Endothelial cell of umbilical vein (primary cell): ENCODE measurements at regions not wholly inside any gene's neighbourhood (a gene's known extent, or its start where the extent isn't known, plus 50 kb on each side); places are given as distances from the start of the nearest gene placed in this dataset.

Source experiments
- EZH2 ChIP-seq: IDR thresholded peaks from 2 replicates; pipeline ENCODE4 v1.6.1; 2012; ENCODE audit warnings: borderline replicate concordance, low read depth, mild to moderate bottlenecking, moderate library complexity, low read length, inconsistent platforms; ENCODE audit not compliant: severe bottlenecking
- FOS ChIP-seq: IDR thresholded peaks from 2 replicates; pipeline ENCODE4 v1.6.1; 2011; ENCODE audit warnings: mild to moderate bottlenecking, low read length, moderate library complexity, borderline replicate concordance; ENCODE audit not compliant: insufficient read depth
- GATA2 ChIP-seq: IDR thresholded peaks from 2 replicates; pipeline ENCODE4 v1.7.0; 2011; ENCODE audit warnings: low read depth, mild to moderate bottlenecking, moderate library complexity, mixed read lengths, low read length; ENCODE audit not compliant: insufficient read length, insufficient read depth
- JUN ChIP-seq: IDR thresholded peaks from 2 replicates; pipeline ENCODE4 v1.6.1; 2011; ENCODE audit warnings: borderline replicate concordance, low read depth; ENCODE audit not compliant: insufficient read length, insufficient read depth
- MYC ChIP-seq: IDR thresholded peaks from one replicate; pipeline ENCODE4 v1.6.1; 2011; ENCODE audit warnings: mild to moderate bottlenecking, low read depth, low read length
- POLR2A ChIP-seq: IDR thresholded peaks from 2 replicates; pipeline ENCODE4 v1.6.1; 2012; ENCODE audit warnings: low read depth, mild to moderate bottlenecking, control low read depth, low read length
- POLR2AphosphoS5 ChIP-seq: IDR thresholded peaks from 2 replicates; pipeline ENCODE4 v1.6.1; 2012; ENCODE audit warnings: low read depth, mild to moderate bottlenecking, control low read depth, low read length, moderate library complexity; ENCODE audit not compliant: insufficient read depth
- TF ChIP-seq, protein P1 (sequence below), 2 donors: IDR thresholded peaks; 1 replicate in 1 of 2; 2 replicates in 1 of 2; pipeline ENCODE4 v1.5.1; 2011; ENCODE audit warnings: low read length in 2 of 2, mild to moderate bottlenecking in 2 of 2, moderate library complexity in 2 of 2, control low read depth in 1 of 2, inconsistent platforms in 1 of 2, low read depth in 1 of 2; ENCODE audit not compliant: insufficient read depth in 1 of 2; ENCODE audit errors: extremely low read depth in 1 of 2
- TF ChIP-seq, protein P2 (sequence below): IDR thresholded peaks from 2 replicates; pipeline ENCODE4 v1.6.1; 2011; ENCODE audit not compliant: insufficient read depth, insufficient read length

DNA sequence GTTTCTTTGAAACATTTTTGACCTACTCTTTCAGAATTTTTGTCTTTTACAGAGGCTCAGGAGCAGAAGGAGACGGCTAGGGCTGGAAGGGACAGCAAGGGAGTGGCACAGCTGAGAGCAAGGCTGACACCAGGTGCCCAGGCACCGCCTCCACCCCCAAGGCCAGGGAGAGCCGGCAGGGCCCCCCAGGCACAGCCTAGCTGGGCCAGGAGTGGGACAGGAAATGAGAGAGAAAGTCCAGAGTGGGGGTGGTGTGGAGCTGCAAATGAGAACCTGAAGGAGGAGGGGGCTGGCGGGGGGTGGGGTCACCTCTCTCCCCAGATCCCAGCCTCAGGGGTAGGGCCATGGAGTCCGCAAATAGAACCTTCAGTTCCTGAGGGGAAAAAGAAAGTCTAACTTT lies 236.7 kb downstream of the CDC5L start:
- TF ChIP-seq, protein P1, sequence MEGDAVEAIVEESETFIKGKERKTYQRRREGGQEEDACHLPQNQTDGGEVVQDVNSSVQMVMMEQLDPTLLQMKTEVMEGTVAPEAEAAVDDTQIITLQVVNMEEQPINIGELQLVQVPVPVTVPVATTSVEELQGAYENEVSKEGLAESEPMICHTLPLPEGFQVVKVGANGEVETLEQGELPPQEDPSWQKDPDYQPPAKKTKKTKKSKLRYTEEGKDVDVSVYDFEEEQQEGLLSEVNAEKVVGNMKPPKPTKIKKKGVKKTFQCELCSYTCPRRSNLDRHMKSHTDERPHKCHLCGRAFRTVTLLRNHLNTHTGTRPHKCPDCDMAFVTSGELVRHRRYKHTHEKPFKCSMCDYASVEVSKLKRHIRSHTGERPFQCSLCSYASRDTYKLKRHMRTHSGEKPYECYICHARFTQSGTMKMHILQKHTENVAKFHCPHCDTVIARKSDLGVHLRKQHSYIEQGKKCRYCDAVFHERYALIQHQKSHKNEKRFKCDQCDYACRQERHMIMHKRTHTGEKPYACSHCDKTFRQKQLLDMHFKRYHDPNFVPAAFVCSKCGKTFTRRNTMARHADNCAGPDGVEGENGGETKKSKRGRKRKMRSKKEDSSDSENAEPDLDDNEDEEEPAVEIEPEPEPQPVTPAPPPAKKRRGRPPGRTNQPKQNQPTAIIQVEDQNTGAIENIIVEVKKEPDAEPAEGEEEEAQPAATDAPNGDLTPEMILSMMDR (IDR thresholded peaks at IDR 0.05; ENCODE audit: extremely low read depth in 1 of 2, insufficient read depth in 1 of 2, low read depth in 1 of 2, low read length in 2 of 2): no peak
- no peak for TF ChIP-seq POLR2AphosphoS5
- no peak for TF ChIP-seq POLR2A
- TF ChIP-seq EZH2: no peak
- no peak for TF ChIP-seq MYC
- no peak for TF ChIP-seq GATA2
- TF ChIP-seq, protein P2, sequence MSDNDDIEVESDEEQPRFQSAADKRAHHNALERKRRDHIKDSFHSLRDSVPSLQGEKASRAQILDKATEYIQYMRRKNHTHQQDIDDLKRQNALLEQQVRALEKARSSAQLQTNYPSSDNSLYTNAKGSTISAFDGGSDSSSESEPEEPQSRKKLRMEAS: no peak
- no peak for TF ChIP-seq JUN
- TF ChIP-seq FOS: no peak
